NT2/D1 (cell line): ENCODE measurements at regions not wholly inside any gene's neighbourhood (a gene's known extent, or its start where the extent isn't known, plus 50 kb on each side); places are given as distances from the start of the nearest gene placed in this dataset.
A peak's percentile ranks its signal among the peaks of the same experiment; 100 is the strongest.

Experiments
- DNase-seq: peaks from one replicate; pipeline ENCODE4 v3.0.0-alpha.2; 2011; ENCODE audit warnings: low read depth, low spot score
- H3K27me3 ChIP-seq: 2 replicates; pipeline ENCODE4 v1.6.0; 2011; ENCODE audit warnings: mild to moderate bottlenecking; ENCODE audit not compliant: insufficient read length, insufficient read depth
- H3K36me3 ChIP-seq: 2 replicates; pipeline ENCODE4 v1.6.1; 2011; ENCODE audit warnings: mild to moderate bottlenecking, low read length, mixed read lengths; ENCODE audit not compliant: insufficient read depth, insufficient read length
- H3K4me1 ChIP-seq: 2 replicates; pipeline ENCODE4 v1.5.1; 2011; ENCODE audit not compliant: insufficient read depth, insufficient read length
- H3K4me3 ChIP-seq: 2 replicates; pipeline ENCODE4 v1.5.1; 2011; ENCODE audit warnings: low read depth; ENCODE audit not compliant: insufficient read length
- H3K9ac ChIP-seq: 2 replicates; pipeline ENCODE4 v1.6.0; 2011; ENCODE audit warnings: low read depth; ENCODE audit not compliant: insufficient read length
- H3K9me3 ChIP-seq: 2 replicates; pipeline ENCODE4 v1.5.1; 2011; ENCODE audit warnings: mild to moderate bottlenecking, low read length; ENCODE audit not compliant: insufficient read depth
- SUZ12 ChIP-seq: IDR thresholded peaks from 2 replicates; pipeline ENCODE4 v1.6.1; 2011; ENCODE audit not compliant: insufficient read length, insufficient read depth; ENCODE audit errors: extremely low read depth
- YY1 ChIP-seq: IDR thresholded peaks from 2 replicates; pipeline ENCODE4 v1.6.1; 2011; ENCODE audit not compliant: insufficient read length, insufficient read depth
- ZNF274 ChIP-seq: IDR thresholded peaks from 2 replicates; pipeline ENCODE4 v1.6.1; 2011; ENCODE audit warnings: mild to moderate bottlenecking, low read depth, low read length

GRCh38 chr9:109721001-109721400, 59.0 kb upstream of the PALM2AKAP2 start:
- TF ChIP-seq SUZ12: no peak
- no peak for TF ChIP-seq YY1
- no peak for TF ChIP-seq ZNF274
- H3K27me3 ChIP-seq: no peaks in the 10 kb centered on the region
- peak; percentile 18 for DNase-seq

DNA sequence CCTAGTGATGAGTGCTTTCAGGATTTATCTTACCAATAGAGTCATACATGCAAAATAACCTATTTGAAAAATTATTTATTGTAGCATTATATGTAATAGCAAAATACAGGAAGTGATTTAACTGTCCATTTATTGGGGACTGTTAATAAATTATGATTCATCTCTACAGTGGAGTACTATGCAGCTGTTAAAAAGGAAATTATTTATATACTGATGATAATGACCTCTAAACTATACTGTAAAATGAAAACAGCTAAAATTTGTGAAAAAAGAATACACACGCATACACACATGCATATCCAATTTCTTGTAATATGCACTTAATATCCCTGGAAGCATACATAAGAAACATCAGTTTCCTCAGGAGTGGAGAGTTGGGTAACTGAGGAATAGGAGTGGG, 58.0 kb upstream of the PALM2AKAP2 start:
- no peak overlapping the region for H3K9ac ChIP-seq
- H3K27me3 ChIP-seq: no peaks in the 10 kb centered on the region
- DNase-seq: no peak
- H3K9me3 ChIP-seq: no peaks in the 10 kb centered on the region
- H3K4me1 ChIP-seq: no peaks in the 10 kb centered on the region
- no peak for TF ChIP-seq ZNF274
- no peak for TF ChIP-seq SUZ12
- TF ChIP-seq YY1: no peak
- no peak overlapping the region for H3K4me3 ChIP-seq
- H3K36me3 ChIP-seq: no peaks in the 10 kb centered on the region

More at GRCh38 chr9:109721001-109721400, 59.0 kb upstream of the PALM2AKAP2 start:
- no peaks in the 10 kb centered on the region for H3K36me3 ChIP-seq
- H3K4me1 ChIP-seq: no peaks in the 10 kb centered on the region
- H3K4me3 ChIP-seq: no peak overlapping the region
- H3K9me3 ChIP-seq: no peaks in the 10 kb centered on the region
- H3K9ac ChIP-seq: no peak overlapping the region

GRCh38 chr9:109723781-109724180, 56.2 kb upstream of the PALM2AKAP2 start:
- Histone ChIP-seq H3K36me3 (no peaks in the 10 kb centered on the region), H3K9ac (no peak overlapping the region), H3K9me3 (no peaks in the 10 kb centered on the region), H3K4me3 (no peak overlapping the region), H3K4me1 (no peaks in the 10 kb centered on the region), H3K27me3 (no peaks in the 10 kb centered on the region)
- DNase-seq: no peak
- TF ChIP-seq YY1 (no peak), ZNF274 (no peak), SUZ12 (no peak)

DNA sequence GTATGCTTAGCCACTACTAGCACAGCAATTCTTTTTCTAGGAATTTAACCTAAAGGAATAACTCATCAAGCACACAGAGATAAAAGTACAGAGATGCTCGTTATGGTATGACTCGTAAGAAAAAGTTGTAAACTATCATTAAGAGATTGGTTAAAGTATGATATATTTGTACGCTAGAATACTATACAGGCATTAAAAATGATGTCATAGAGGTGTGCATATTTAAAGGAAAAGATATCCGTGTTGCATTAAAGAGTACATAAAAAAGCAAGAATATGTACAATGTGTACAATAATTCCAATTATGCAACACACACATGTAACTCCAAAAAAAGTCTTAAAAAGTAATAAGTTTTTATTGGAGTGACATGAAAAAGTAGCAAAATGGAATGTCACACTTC, 54.5 kb upstream of the PALM2AKAP2 start:
- DNase-seq: no peak
- TF ChIP-seq ZNF274: no peak
- no peak for TF ChIP-seq YY1
- TF ChIP-seq SUZ12: no peak
- H3K36me3 ChIP-seq: no peaks in the 10 kb centered on the region
- H3K4me1 ChIP-seq: no peaks in the 10 kb centered on the region
- H3K9me3 ChIP-seq: no peaks in the 10 kb centered on the region
- H3K4me3 ChIP-seq: no peak overlapping the region
- no peaks in the 10 kb centered on the region for H3K27me3 ChIP-seq
- H3K9ac ChIP-seq: no peak overlapping the region

DNA sequence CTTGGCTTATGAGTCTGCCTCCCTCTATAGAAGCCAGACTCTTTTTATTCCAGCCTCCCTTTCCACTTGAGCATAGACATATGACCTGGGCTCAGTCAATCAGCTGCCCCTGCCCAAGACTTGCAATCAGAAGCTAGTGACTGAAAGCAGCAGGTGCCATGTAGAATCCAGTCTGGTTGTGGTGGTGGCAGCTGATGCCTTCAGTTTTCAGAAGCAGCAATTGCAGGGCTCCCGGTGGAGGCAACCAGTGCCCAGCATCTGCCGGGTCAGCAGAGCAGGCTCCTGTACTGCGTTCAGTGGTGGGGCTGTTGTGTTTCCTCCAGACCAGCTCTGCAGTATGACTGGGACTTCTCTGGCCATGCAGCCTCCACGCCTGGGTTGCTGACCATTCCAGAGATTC, 53.9 kb upstream of the PALM2AKAP2 start:
- Histone ChIP-seq H3K4me1 (no peaks in the 10 kb centered on the region), H3K36me3 (no peaks in the 10 kb centered on the region), H3K27me3 (no peaks in the 10 kb centered on the region), H3K4me3 (no peak overlapping the region), H3K9ac (no peak overlapping the region), H3K9me3 (no peaks in the 10 kb centered on the region)
- DNase-seq: no peak
- TF ChIP-seq YY1 (no peak), ZNF274 (no peak), SUZ12 (no peak)

DNA sequence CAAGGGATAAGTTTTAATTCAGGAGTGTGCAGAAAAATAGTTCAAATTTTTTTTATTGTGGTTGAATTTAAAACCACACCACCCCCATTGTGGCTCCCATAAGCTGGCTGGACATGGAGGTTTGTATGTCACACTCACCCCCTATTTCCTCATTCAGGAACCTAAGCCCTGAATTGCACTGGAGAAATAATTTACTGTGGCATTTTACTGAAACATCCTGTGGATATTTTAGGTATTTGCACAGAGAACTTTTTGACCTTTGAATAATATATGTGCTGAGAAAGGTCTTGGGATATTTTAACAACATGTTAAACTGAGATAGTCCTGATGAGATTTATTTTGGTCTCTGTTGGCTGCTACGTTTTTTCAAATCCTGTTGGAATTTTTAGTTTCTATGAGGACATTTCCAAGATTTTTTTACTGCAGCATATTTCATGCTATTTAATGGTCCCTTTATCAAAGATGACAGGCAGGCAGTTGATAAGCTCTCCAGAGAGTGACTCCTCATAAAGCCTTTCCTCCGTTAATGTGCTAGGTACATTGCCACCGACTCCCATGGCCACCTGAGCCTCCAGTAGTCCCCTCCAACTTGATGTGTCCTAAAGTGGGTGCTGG, 51.2 kb upstream of the PALM2AKAP2 start:
- no peaks in the 10 kb centered on the region for H3K4me1 ChIP-seq
- H3K9ac ChIP-seq: no peak overlapping the region
- H3K27me3 ChIP-seq: no peaks in the 10 kb centered on the region
- TF ChIP-seq SUZ12 (no peak), YY1 (no peak), ZNF274 (no peak)
- no peaks in the 10 kb centered on the region for H3K36me3 ChIP-seq
- no peak overlapping the region for H3K4me3 ChIP-seq
- no peak for DNase-seq
- H3K9me3 ChIP-seq: no peaks in the 10 kb centered on the region

GRCh38 chr9:109729513-109729912, 50.5 kb upstream of the PALM2AKAP2 start:
- Histone ChIP-seq H3K9me3 (no peaks in the 10 kb centered on the region), H3K27me3 (no peaks in the 10 kb centered on the region), H3K9ac (no peak overlapping the region), H3K4me3 (no peak overlapping the region), H3K36me3 (no peaks in the 10 kb centered on the region), H3K4me1 (no peaks in the 10 kb centered on the region)
- TF ChIP-seq ZNF274: no peak
- no peak for TF ChIP-seq YY1
- no peak for TF ChIP-seq SUZ12
- no peak for DNase-seq
